C4-2B (cell line): ENCODE measurements at regions not wholly inside any gene's neighbourhood (a gene's known extent, or its start where the extent isn't known, plus 50 kb on each side); places are given as distances from the start of the nearest gene placed in this dataset.

Experiments used
- H3K27ac ChIP-seq: fragments of 450-650 bp; 2 replicates; pipeline ENCODE4 v1.5.1; 2017
- ZFX ChIP-seq: fragments of 450-650 bp; IDR thresholded peaks from 2 replicates; pipeline ENCODE4 v1.6.1; 2017
- TF ChIP-seq, protein P1 (sequence below): fragments of 450-650 bp; conservative IDR thresholded peaks from 2 replicates; pipeline ENCODE4 v1.5.1; 2017; ENCODE audit warnings: mild to moderate bottlenecking

- TF ChIP-seq ZFX, result no peak
- TF ChIP-seq, protein P1, sequence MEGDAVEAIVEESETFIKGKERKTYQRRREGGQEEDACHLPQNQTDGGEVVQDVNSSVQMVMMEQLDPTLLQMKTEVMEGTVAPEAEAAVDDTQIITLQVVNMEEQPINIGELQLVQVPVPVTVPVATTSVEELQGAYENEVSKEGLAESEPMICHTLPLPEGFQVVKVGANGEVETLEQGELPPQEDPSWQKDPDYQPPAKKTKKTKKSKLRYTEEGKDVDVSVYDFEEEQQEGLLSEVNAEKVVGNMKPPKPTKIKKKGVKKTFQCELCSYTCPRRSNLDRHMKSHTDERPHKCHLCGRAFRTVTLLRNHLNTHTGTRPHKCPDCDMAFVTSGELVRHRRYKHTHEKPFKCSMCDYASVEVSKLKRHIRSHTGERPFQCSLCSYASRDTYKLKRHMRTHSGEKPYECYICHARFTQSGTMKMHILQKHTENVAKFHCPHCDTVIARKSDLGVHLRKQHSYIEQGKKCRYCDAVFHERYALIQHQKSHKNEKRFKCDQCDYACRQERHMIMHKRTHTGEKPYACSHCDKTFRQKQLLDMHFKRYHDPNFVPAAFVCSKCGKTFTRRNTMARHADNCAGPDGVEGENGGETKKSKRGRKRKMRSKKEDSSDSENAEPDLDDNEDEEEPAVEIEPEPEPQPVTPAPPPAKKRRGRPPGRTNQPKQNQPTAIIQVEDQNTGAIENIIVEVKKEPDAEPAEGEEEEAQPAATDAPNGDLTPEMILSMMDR, result no peak
- H3K27ac ChIP-seq, result no peak overlapping the region
Observed at GRCh38 chr20:52441710-52442109, 250.1 kb upstream of the ZFP64 start.

GRCh38 chr20:52439375-52439774 lies 247.8 kb upstream of the ZFP64 start:
- no peak for TF ChIP-seq ZFX
- TF ChIP-seq, protein P1, result no peak
- no peak overlapping the region for H3K27ac ChIP-seq

GRCh38 chr20:52438326-52438963 lies 246.9 kb upstream of the ZFP64 start:
- no peak for TF ChIP-seq ZFX
- TF ChIP-seq, protein P1, result peak; percentile 18; the same call in 1 of the 2 replicates

GRCh38 chr20:52434453-52434852 lies 242.9 kb upstream of the ZFP64 start:
- TF ChIP-seq, protein P1, result no peak
- TF ChIP-seq ZFX, result no peak

More at GRCh38 chr20:52438326-52438963, 246.9 kb upstream of the ZFP64 start:
- no peak overlapping the region for H3K27ac ChIP-seq

DNA sequence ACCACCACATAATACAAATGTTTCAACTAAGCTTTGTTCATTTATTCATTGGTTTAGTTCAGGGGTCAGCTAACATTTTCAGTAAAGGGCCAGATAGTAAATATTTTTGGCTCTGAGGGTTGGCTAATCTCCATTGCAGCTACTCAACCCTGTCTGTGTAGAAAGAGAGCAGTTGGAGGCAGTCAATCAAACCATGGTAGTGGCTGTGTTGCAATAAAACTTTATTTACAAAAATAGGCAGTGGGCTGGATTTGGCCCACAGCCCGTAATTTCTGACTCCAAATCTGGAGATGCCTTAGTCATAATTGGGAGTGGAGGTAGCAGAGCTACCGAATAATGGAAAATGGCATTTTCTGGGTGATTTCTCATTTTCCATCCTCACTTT lies 242.5 kb upstream of the ZFP64 start:
- H3K27ac ChIP-seq, result no peak overlapping the region
- TF ChIP-seq ZFX, result no peak
- TF ChIP-seq, protein P1, result no peak

More at GRCh38 chr20:52434453-52434852, 242.9 kb upstream of the ZFP64 start:
- H3K27ac ChIP-seq, result no peak overlapping the region

GRCh38 chr20:52433326-52434040 lies 241.9 kb upstream of the ZFP64 start:
- TF ChIP-seq, protein P1, result no peak
- TF ChIP-seq ZFX, result no peak
- no peak overlapping the region for H3K27ac ChIP-seq

DNA sequence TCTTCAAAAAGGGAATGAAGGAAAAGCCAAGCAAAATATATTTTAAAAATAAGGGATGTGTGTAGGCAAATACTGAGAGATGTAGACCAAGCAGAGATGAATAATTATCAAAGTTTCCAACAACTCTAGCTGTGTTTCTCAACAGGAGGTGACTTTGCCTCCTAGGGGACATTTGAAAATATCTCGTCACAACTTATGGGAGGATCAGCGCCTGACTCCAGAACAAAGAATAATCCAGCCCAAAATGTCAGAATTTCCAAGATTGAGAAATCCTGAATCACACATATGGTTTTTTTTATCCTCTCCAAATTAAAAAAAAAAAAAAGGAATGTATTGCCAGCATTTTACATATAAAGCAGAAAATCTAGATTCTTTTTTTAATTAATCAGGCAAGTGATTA lies 241.2 kb upstream of the ZFP64 start:
- no peak overlapping the region for H3K27ac ChIP-seq
- TF ChIP-seq, protein P1, result no peak
- TF ChIP-seq ZFX, result no peak
